IMR-90 (cell line): ENCODE measurements at regions not wholly inside any gene's neighbourhood (a gene's known extent, or its start where the extent isn't known, plus 50 kb on each side); places are given as distances from the start of the nearest gene placed in this dataset.

Experiments used
- ATAC-seq: fragments of 200-7000 bp; cut with Tn5 transposase; 2 replicates; pipeline ENCODE4 v1.9.1; 2020; ENCODE audit warnings: low read depth, mild to moderate bottlenecking, moderate library complexity
- BruUV-seq: library from RNA; stranded (reverse); fragments of 400-500 nt; replicated peaks from 2 replicates; lab custom pipeline; 2021; lab: Mats Ljungman, UMichigan
- CTCF ChIA-PET: fragments of 300-600 bp; formaldehyde crosslinking; extraction: SDS; loops from one replicate; lab custom pipeline; 2021; ENCODE audit warnings: antibody characterized with exemption; lab: Yijun Ruan, JAX
- POLR2A ChIA-PET: fragments of 300-600 bp; sonication (Branson Sonifier 250); formaldehyde crosslinking; loops from one replicate; lab custom pipeline; 2022; ENCODE audit warnings: antibody characterized with exemption; ENCODE audit not compliant: unreplicated experiment; lab: Charles Lee
- DNase-seq: peaks from one replicate; pipeline ENCODE4 v3.0.0; 2013
- H2AFZ ChIP-seq: replicated peaks from 2 replicates; pipeline ENCODE3; 2013; ENCODE audit warnings: low read length, mild to moderate bottlenecking; ENCODE audit not compliant: poor library complexity
- H2AK5ac ChIP-seq: 2 replicates; pipeline ENCODE4 v1.6.1; 2013; ENCODE audit warnings: low read depth, low read length, inconsistent platforms
- H2AK9ac ChIP-seq: replicated peaks from 2 replicates; pipeline ENCODE3; 2013; ENCODE audit warnings: mild to moderate bottlenecking, low read depth, low read length, moderate library complexity; ENCODE audit not compliant: poor library complexity
- H2BK120ac ChIP-seq: 2 replicates; pipeline ENCODE4 v1.6.1; 2013; ENCODE audit warnings: low read depth, low read length, inconsistent platforms
- H2BK15ac ChIP-seq: 3 replicates; pipeline ENCODE4 v1.6.1; 2013; ENCODE audit warnings: low read depth, low read length, inconsistent platforms
- H2BK20ac ChIP-seq: 2 replicates; pipeline ENCODE4 v1.6.1; 2013; ENCODE audit warnings: low read depth, mild to moderate bottlenecking, inconsistent platforms, low read length, moderate library complexity
- H2BK5ac ChIP-seq: 2 replicates; pipeline ENCODE4 v1.6.1; 2013; ENCODE audit warnings: mild to moderate bottlenecking, low read depth, low read length, inconsistent platforms; ENCODE audit not compliant: poor library complexity, severe bottlenecking
- H3K14ac ChIP-seq: replicated peaks from 2 replicates; pipeline ENCODE4 v1.6.1; 2013; ENCODE audit warnings: low read depth, low read length, inconsistent platforms
- H3K18ac ChIP-seq: 2 replicates; pipeline ENCODE4 v1.6.1; 2013; ENCODE audit warnings: low read depth, low read length, control low read depth
- H3K23ac ChIP-seq: 2 replicates; pipeline ENCODE4 v1.6.1; 2013; ENCODE audit warnings: low read depth, low read length, inconsistent platforms
- H3K27ac ChIP-seq: 2 replicates; pipeline ENCODE4 v1.5.1; 2013; ENCODE audit warnings: mild to moderate bottlenecking, control low read depth, low read length; ENCODE audit not compliant: insufficient read depth
- H3K27me3 ChIP-seq: 2 replicates; pipeline ENCODE4 v1.6.1; 2013; ENCODE audit warnings: low read length; ENCODE audit not compliant: control insufficient read depth, insufficient read depth
- H3K36me3 ChIP-seq: 2 replicates; pipeline ENCODE4 v1.6.1; 2013; ENCODE audit warnings: low read length, mixed read lengths; ENCODE audit not compliant: control insufficient read depth, insufficient read depth
- H3K4ac ChIP-seq: 2 replicates; pipeline ENCODE4 v1.6.1; 2013; ENCODE audit warnings: low read depth, low read length, inconsistent platforms
- H3K4me1 ChIP-seq: 2 replicates; pipeline ENCODE4 v1.6.1; 2013; ENCODE audit warnings: low read length, mixed read lengths; ENCODE audit not compliant: control insufficient read depth, insufficient read depth
- H3K4me2 ChIP-seq: 2 replicates; pipeline ENCODE4 v1.6.1; 2013; ENCODE audit warnings: low read depth, mild to moderate bottlenecking, control low read depth, low read length, moderate library complexity
- H3K4me3 ChIP-seq: 2 replicates; pipeline ENCODE4 v1.5.1; 2013; ENCODE audit warnings: low read depth, mild to moderate bottlenecking, control low read depth, low read length, moderate library complexity; ENCODE audit not compliant: insufficient read depth
- H3K56ac ChIP-seq: 2 replicates; pipeline ENCODE4 v1.6.1; 2013; ENCODE audit warnings: low read length, inconsistent platforms; ENCODE audit not compliant: insufficient read depth; ENCODE audit errors: extremely low read depth
- H3K79me1 ChIP-seq, 2 experiments: 2 replicates each; pipeline ENCODE4 v1.6.1; 2013; ENCODE audit warnings: low read length in 2 of 2, inconsistent platforms in 1 of 2, low read depth in 1 of 2
- H3K9ac ChIP-seq: 2 replicates; pipeline ENCODE4 v1.6.1; 2013; ENCODE audit warnings: low read depth, low read length, control low read depth
- H3K9me1 ChIP-seq: 2 replicates; pipeline ENCODE4 v1.6.1; 2013; ENCODE audit warnings: low read length, inconsistent platforms; ENCODE audit not compliant: insufficient read depth
- H3K9me3 ChIP-seq: 2 replicates; pipeline ENCODE4 v1.6.1; 2013; ENCODE audit warnings: low read length; ENCODE audit not compliant: control insufficient read depth, insufficient read depth
- H4K20me1 ChIP-seq: 2 replicates; pipeline ENCODE4 v1.6.1; 2013; ENCODE audit warnings: low read length, inconsistent platforms; ENCODE audit not compliant: insufficient read depth
- H4K5ac ChIP-seq: 2 replicates; pipeline ENCODE4 v1.6.1; 2013; ENCODE audit warnings: mild to moderate bottlenecking, low read depth, low read length, control low read depth
- H4K8ac ChIP-seq, 2 experiments: 2 replicates each; pipeline ENCODE4 v1.6.1; 2013; ENCODE audit warnings: low read depth in 2 of 2, low read length in 2 of 2, control low read depth in 1 of 2, inconsistent platforms in 1 of 2
- H4K91ac ChIP-seq: 2 replicates; pipeline ENCODE4 v1.6.1; 2013; ENCODE audit warnings: low read depth, low read length, inconsistent platforms; ENCODE audit not compliant: insufficient read depth
- BHLHE40 ChIP-seq: fragments of 150-350 bp; IDR thresholded peaks from 2 replicates; pipeline ENCODE4 v1.6.1; 2016; ENCODE audit warnings: mild to moderate bottlenecking, low read depth, low read length
- CEBPB ChIP-seq: IDR thresholded peaks from 2 replicates; pipeline ENCODE4 v1.6.1; 2012; ENCODE audit warnings: low read depth, low read length, improper control_type of control experiment
- CHD1 ChIP-seq: IDR thresholded peaks from 2 replicates; pipeline ENCODE4 v1.6.1; 2012; ENCODE audit warnings: low read depth, low read length, improper control_type of control experiment
- ELK1 ChIP-seq: fragments of 150-350 bp; IDR thresholded peaks from 2 replicates; pipeline ENCODE4 v1.6.1; 2016; ENCODE audit warnings: low read depth, mild to moderate bottlenecking, low read length, moderate library complexity, borderline replicate concordance
- FOS ChIP-seq: fragments of 150-350 bp; IDR thresholded peaks from 2 replicates; pipeline ENCODE4 v1.6.1; 2016; ENCODE audit warnings: low read depth, low read length
- MAFK ChIP-seq: IDR thresholded peaks from 2 replicates; pipeline ENCODE4 v1.6.1; 2012; ENCODE audit warnings: low read depth, low read length, improper control_type of control experiment
- MAZ ChIP-seq: IDR thresholded peaks from 2 replicates; pipeline ENCODE4 v1.6.1; 2012; ENCODE audit warnings: low read depth, mild to moderate bottlenecking, low read length, improper control_type of control experiment, moderate library complexity, borderline replicate concordance
- NFE2L2 ChIP-seq: fragments of 150-350 bp; IDR thresholded peaks from 2 replicates; pipeline ENCODE4 v1.6.1; 2016; ENCODE audit warnings: low read depth, mild to moderate bottlenecking, low read length
- RAD21 ChIP-seq: IDR thresholded peaks from 2 replicates; pipeline ENCODE4 v1.6.1; 2012; ENCODE audit warnings: low read length, improper control_type of control experiment
- RCOR1 ChIP-seq: IDR thresholded peaks from 2 replicates; pipeline ENCODE4 v1.6.1; 2012; ENCODE audit warnings: mild to moderate bottlenecking, low read length, improper control_type of control experiment; ENCODE audit not compliant: insufficient replicate concordance
- RFX5 ChIP-seq: IDR thresholded peaks from 2 replicates; pipeline ENCODE4 v1.8.0; 2012; ENCODE audit warnings: low read depth, mild to moderate bottlenecking, low read length, moderate library complexity
- SMC3 ChIP-seq: fragments of 150-350 bp; IDR thresholded peaks from 2 replicates; pipeline ENCODE4 v1.6.1; 2016; ENCODE audit warnings: low read depth, mild to moderate bottlenecking, antibody characterized with exemption, low read length, moderate library complexity
- dilution Hi-C: fragments of 300-500 bp; cut with HindIII; formaldehyde crosslinking; loops from one replicate; pipeline ENCODE4 v1.14.3; 2018; ENCODE audit warnings: low sequenced_read_pairs; ENCODE audit not compliant: unreplicated experiment
- in situ Hi-C: fragments of 300-500 bp; cut with MboI; formaldehyde crosslinking; loops from 3 replicates; pipeline ENCODE4 v1.14.3; 2019; ENCODE audit warnings: low sequenced_read_pairs, inconsistent platforms, mixed read lengths
- intact Hi-C: fragments of 100-400 bp; cut with micrococcal nuclease; formaldehyde crosslinking; loops from 2 replicates; pipeline ENCODE4 v1.10.0; 2022
- TF ChIP-seq, protein P1 (sequence below): fragments of 150-350 bp; IDR thresholded peaks from 2 replicates; pipeline ENCODE4 v1.6.1; 2017; ENCODE audit warnings: mild to moderate bottlenecking, antibody characterized with exemption, low read length, low read depth

DNA sequence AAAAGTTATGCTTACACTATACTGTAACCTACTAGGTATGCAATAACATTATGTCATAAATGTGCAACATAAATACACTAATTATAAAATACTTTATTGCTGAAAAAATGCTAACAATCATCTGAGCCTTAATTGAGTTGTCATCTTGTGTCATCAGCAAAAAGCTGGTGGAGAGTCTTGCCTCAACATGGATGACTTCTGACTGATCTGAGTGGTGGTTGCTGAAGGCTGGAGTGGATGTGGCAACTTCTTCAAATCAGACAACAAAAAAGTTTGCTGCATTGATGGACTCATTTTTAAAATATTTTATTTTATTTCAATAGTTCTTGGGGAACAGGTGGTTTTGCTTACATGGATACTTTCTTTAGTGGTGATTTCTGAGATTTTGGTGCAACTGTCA lies 93.9 kb upstream of the AMN1 start:
- in situ Hi-C loops, result no loop called here
- dilution Hi-C loops, result no loop called here

More for the DNA sequence above, 93.9 kb upstream of the AMN1 start:
- TF ChIP-seq RAD21 (no peak), RCOR1 (no peak), ELK1 (no peak), FOS (no peak), NFE2L2 (no peak), MAZ (no peak), BHLHE40 (no peak), SMC3 (no peak), CEBPB (no peak), RFX5 (no peak), CHD1 (no peak), MAFK (no peak)
- TF ChIP-seq, protein P1, sequence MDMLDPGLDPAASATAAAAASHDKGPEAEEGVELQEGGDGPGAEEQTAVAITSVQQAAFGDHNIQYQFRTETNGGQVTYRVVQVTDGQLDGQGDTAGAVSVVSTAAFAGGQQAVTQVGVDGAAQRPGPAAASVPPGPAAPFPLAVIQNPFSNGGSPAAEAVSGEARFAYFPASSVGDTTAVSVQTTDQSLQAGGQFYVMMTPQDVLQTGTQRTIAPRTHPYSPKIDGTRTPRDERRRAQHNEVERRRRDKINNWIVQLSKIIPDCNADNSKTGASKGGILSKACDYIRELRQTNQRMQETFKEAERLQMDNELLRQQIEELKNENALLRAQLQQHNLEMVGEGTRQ, result no peak
- no peak overlapping the region for H2AK5ac ChIP-seq
- DNase-seq (no peak), ATAC-seq (no peak)
- H4K8ac ChIP-seq, result no peak overlapping the region
- POLR2A ChIA-PET, result no interaction called here
- H3K36me3 ChIP-seq, result no peaks in the 10 kb centered on the region
- no peak overlapping the region for H3K27ac ChIP-seq
- BruUV-seq, result no TSS peak
- H2AFZ ChIP-seq, result no peak overlapping the region
- 0 out of 2 replicates have a peak, but pooled peaks cover 2% of the 10 kb centered on the region for H3K9me3 ChIP-seq
- no peak overlapping the region for H2BK5ac ChIP-seq
- CTCF ChIA-PET, result no interaction called here
- H2BK120ac ChIP-seq, result no peak overlapping the region
- H4K5ac ChIP-seq, result no peak overlapping the region
- H2BK20ac ChIP-seq, result no peak overlapping the region
- no peak overlapping the region for H2BK15ac ChIP-seq
- intact Hi-C loops, result no loop called here
- H3K14ac ChIP-seq, result no peak overlapping the region
- no peaks in the 10 kb centered on the region for H3K79me1 ChIP-seq
- H3K9me1 ChIP-seq, result no peaks in the 10 kb centered on the region
- no peak overlapping the region for H4K91ac ChIP-seq
- H3K56ac ChIP-seq, result no peak overlapping the region
- no peak overlapping the region for H3K4me2 ChIP-seq
- no peak overlapping the region for H3K23ac ChIP-seq
- H2AK9ac ChIP-seq, result no peak overlapping the region
- H3K18ac ChIP-seq, result no peak overlapping the region
- H3K4ac ChIP-seq, result no peak overlapping the region
- no peaks in the 10 kb centered on the region for H3K4me1 ChIP-seq
- H4K20me1 ChIP-seq, result no peaks in the 10 kb centered on the region
- no peak overlapping the region for H3K9ac ChIP-seq
- H3K4me3 ChIP-seq, result no peak overlapping the region
- no peaks in the 10 kb centered on the region for H3K27me3 ChIP-seq
